ENCODE measurements at regions not wholly inside any gene's neighbourhood (a gene's known extent, or its start where the extent isn't known, plus 50 kb on each side); places are given as distances from the start of the nearest gene placed in this dataset.

GRCh38 chr5:129345213-129345924 lies 114.7 kb upstream of the ADAMTS19 start:
- Histone ChIP-seq H3K9ac (ENCODE audit: insufficient read depth, low read depth, low read length) (no peak overlapping the region), H3K4me3 (replicated peaks in 1 of 3; ENCODE audit: insufficient read depth in 1 of 3, low read depth in 2 of 3, low read length in 3 of 3) (no peak overlapping the region), H3K9me3 (ENCODE audit: low read length) (peaks cover 52% of the 10 kb centered on the region), H3K27ac (ENCODE audit: extremely low read length, insufficient read depth, low read length) (no peak overlapping the region), H3K79me2 (ENCODE audit: insufficient read depth, low read length) (no peaks in the 10 kb centered on the region), H2AFZ (ENCODE audit: low read length) (no peak overlapping the region), H3K4me1 (ENCODE audit: insufficient read depth, low read length) (no peaks in the 10 kb centered on the region), H4K20me1 (ENCODE audit: insufficient read depth, low read length) (no peaks in the 10 kb centered on the region), H3K4me2 (ENCODE audit: low read depth, low read length) (no peak overlapping the region), H3K36me3 (replicated peaks in 1 of 2; ENCODE audit: control insufficient read depth in 1 of 2, insufficient read depth in 2 of 2, low read length in 2 of 2) (no peaks in the 10 kb centered on the region), H3K27me3 (ENCODE audit: control insufficient read depth in 1 of 2, insufficient read depth in 2 of 2, low read length in 2 of 2) (no peaks in the 10 kb centered on the region)
- ATAC-seq (no peak), DNase-seq (ENCODE audit: low spot score) (no peak), FAIRE-seq (no peak)
- in situ Hi-C loops (cut with HindIII; ENCODE audit: extremely low pct_ligation_motif_present, low pct_unique_long_range_greater_than_20kb) (no loop called here), intact Hi-C loops (cut with micrococcal nuclease; ENCODE audit: unreplicated experiment) (no loop called here)
- ChIA-PET POLR2A (no interaction called here), CTCF (ENCODE audit: low intra/inter-chr PET ratio, low total read pairs) (no interaction called here)
- no TSS peak for BruUV-seq (replicated peaks)
- peak; percentile 58 to 79; a peak in 3 of 4 replicates for TF ChIP-seq MAFK (conservative IDR thresholded peaks at IDR 0.05 in 1 of 2, IDR thresholded peaks at IDR 0.05 in 1 of 2; ENCODE audit: low read length in 2 of 2)
- TF ChIP-seq MAFF (IDR thresholded peaks at IDR 0.05; ENCODE audit: low read depth, low read length) = peak; percentile 66
- no peak for TF ChIP-seq MLLT10 (CRISPR knock-in tag; IDR thresholded peaks at IDR 0.05)
- no peak for TF ChIP-seq NAIF1 (CRISPR knock-in tag; IDR thresholded peaks at IDR 0.05; ENCODE audit: borderline replicate concordance)
- no peak for TF ChIP-seq GTF2F1 (IDR thresholded peaks at IDR 0.05; ENCODE audit: low read length)
- WGBS (ENCODE audit: low lambda C conversion rate) = 1% methylated on average over 4 of the region's 4 CpGs

- BruUV-seq (replicated peaks) = no TSS peak
- intact Hi-C loops (cut with micrococcal nuclease; ENCODE audit: unreplicated experiment) (no loop called here), in situ Hi-C loops (cut with HindIII; ENCODE audit: extremely low pct_ligation_motif_present, low pct_unique_long_range_greater_than_20kb) (no loop called here)
- H3K79me2 ChIP-seq (ENCODE audit: insufficient read depth, low read length) = no peaks in the 10 kb centered on the region
- no peak overlapping the region for H2AFZ ChIP-seq (ENCODE audit: low read length)
- no peaks in the 10 kb centered on the region for H3K36me3 ChIP-seq (replicated peaks in 1 of 2; ENCODE audit: control insufficient read depth in 1 of 2, insufficient read depth in 2 of 2, low read length in 2 of 2)
- CTCF ChIA-PET (ENCODE audit: low intra/inter-chr PET ratio, low total read pairs) = no interaction called here
- no peak overlapping the region for H3K27ac ChIP-seq (ENCODE audit: extremely low read length, insufficient read depth, low read length)
- DNase-seq (ENCODE audit: low spot score) (no peak), FAIRE-seq (no peak), ATAC-seq (no peak)
- no peak overlapping the region for H3K9ac ChIP-seq (ENCODE audit: insufficient read depth, low read depth, low read length)
- H3K9me3 ChIP-seq (ENCODE audit: low read length) = peaks cover 8% of the 10 kb centered on the region; the same call in 1 of the 2 replicates
- no peak overlapping the region for H3K4me2 ChIP-seq (ENCODE audit: low read depth, low read length)
- POLR2A ChIA-PET = no interaction called here
- H3K4me1 ChIP-seq (ENCODE audit: insufficient read depth, low read length) = no peaks in the 10 kb centered on the region
- WGBS (ENCODE audit: low lambda C conversion rate) = 2% methylated on average over 2 of the region's 2 CpGs
- H3K27me3 ChIP-seq (ENCODE audit: control insufficient read depth in 1 of 2, insufficient read depth in 2 of 2, low read length in 2 of 2) = no peaks in the 10 kb centered on the region
- H4K20me1 ChIP-seq (ENCODE audit: insufficient read depth, low read length) = no peaks in the 10 kb centered on the region
- H3K4me3 ChIP-seq (replicated peaks in 1 of 3; ENCODE audit: insufficient read depth in 1 of 3, low read depth in 2 of 3, low read length in 3 of 3) = no peak overlapping the region
- TF ChIP-seq BHLHE40 (IDR thresholded peaks at IDR 0.05; ENCODE audit: low read length) (no peak), RNF2 (conservative IDR thresholded peaks at IDR 0.05; ENCODE audit: low read depth) (no peak), SNRNP70 (IDR thresholded peaks at IDR 0.05; ENCODE audit: low read depth, low read length) (no peak), ZNF639 (CRISPR knock-in tag; conservative IDR thresholded peaks at IDR 0.05) (no peak), NFAT5 (CRISPR knock-in tag; IDR thresholded peaks at IDR 0.05) (no peak), NONO (IDR thresholded peaks at IDR 0.05) (no peak), NONO (CRISPR knock-in tag; conservative IDR thresholded peaks at IDR 0.05) (no peak), PHF5A (CRISPR knock-in tag; IDR thresholded peaks at IDR 0.05; ENCODE audit: low read depth, unreplicated experiment) (no peak), ZNF674 (CRISPR knock-in tag; IDR thresholded peaks at IDR 0.05; ENCODE audit: low read depth) (no peak)
Observed at GRCh38 chr5:129356846-129357245, 103.3 kb upstream of the ADAMTS19 start.

Measured in HepG2 (cell line).